WI38 (cell line): ENCODE measurements at regions not wholly inside any gene's neighbourhood (a gene's known extent, or its start where the extent isn't known, plus 50 kb on each side); places are given as distances from the start of the nearest gene placed in this dataset.

Source experiments
- H3K4me3 ChIP-seq: 2 replicates; pipeline ENCODE4 v1.5.1; 2011; ENCODE audit warnings: low read depth, mild to moderate bottlenecking, control low read depth, low read length
- CTCF ChIP-seq: IDR thresholded peaks from 2 replicates; pipeline ENCODE4 v1.5.1; 2012; ENCODE audit warnings: low read depth, mild to moderate bottlenecking, control low read depth, low read length

- H3K4me3 ChIP-seq: no peak overlapping the region
- no peak for TF ChIP-seq CTCF
Measured at GRCh38 chr3:76908156-76908555, 131.7 kb upstream of the ROBO2 start.

GRCh38 chr3:76912841-76913383, 127.0 kb upstream of the ROBO2 start:
- no peak for TF ChIP-seq CTCF
- H3K4me3 ChIP-seq: no peak overlapping the region

DNA sequence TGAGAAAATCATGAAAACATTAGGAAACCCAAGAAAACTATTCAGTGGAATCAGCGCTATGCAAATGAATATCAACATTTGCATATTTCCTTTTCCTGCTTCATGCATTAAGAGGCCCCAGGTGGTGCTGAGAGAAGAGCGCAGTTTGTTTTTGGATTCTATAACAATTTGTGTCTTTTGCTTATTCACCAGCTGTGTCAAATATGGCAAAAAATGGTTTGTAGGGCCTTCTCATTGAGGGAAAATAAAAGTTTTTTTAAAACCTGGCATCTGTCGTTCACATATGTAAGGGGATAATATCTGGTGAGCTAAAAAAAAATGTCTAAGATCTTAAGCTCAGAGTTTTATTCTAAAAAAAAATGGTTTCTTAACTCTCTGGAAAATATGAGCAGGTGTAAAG, 122.5 kb upstream of the ROBO2 start:
- TF ChIP-seq CTCF: no peak
- no peak overlapping the region for H3K4me3 ChIP-seq

DNA sequence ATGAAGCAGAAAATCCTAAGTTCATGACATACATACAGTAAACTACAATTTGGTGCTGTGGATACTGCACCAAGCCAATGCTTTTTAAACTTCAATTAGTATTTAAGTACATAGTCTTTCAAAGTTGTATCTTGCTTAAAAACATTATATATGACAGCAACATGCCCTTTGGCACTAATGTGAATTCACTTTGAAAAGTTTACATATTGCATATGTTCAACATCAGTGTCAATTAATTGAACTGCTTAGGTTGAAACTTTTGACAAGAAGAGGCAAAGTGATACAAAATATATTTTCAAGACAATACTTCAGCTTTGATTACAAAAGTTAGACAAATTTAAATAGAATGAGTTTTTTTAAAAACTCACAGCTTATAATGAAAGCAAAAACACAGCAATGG, 119.4 kb upstream of the ROBO2 start:
- TF ChIP-seq CTCF: no peak
- no peak overlapping the region for H3K4me3 ChIP-seq

- TF ChIP-seq CTCF: no peak
- no peak overlapping the region for H3K4me3 ChIP-seq
Measured at GRCh38 chr3:76923485-76923884, 116.4 kb upstream of the ROBO2 start.

DNA sequence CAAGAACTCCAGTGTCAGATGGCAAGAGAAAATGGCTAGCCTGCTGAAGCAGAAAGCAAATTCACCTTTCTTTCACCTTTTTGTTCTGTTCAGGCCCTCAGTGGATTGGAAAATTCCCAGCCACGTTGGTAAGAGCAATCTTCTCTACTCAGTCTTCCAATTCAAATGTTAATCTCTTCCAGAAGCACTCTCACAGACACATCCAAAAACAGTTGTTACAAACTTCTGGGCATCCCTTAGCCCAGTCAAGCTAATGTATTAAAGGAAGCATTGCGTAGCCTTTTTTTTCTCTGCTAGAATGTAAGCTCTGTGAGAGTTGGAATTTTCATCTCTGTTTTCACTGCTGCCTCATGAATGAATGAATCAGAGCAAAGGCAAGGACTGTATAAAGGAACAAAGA, 109.2 kb upstream of the ROBO2 start:
- TF ChIP-seq CTCF: no peak
- no peak overlapping the region for H3K4me3 ChIP-seq

GRCh38 chr3:76933245-76933644, 106.7 kb upstream of the ROBO2 start:
- no peak overlapping the region for H3K4me3 ChIP-seq
- no peak for TF ChIP-seq CTCF
